Stimulated activated CD4-positive, alpha-beta T cell treated with anti-CD3 and anti-CD28 coated beads, Interleukin-2, amount 100 ng/mL, for 24 hours (primary cell): ENCODE measurements at regions not wholly inside any gene's neighbourhood (a gene's known extent, or its start where the extent isn't known, plus 50 kb on each side); places are given as distances from the start of the nearest gene placed in this dataset.
"Not testable (repeated sequence)": the region's sequence is repeated elsewhere in the genome, so short reads cannot be mapped to it uniquely, and the experiment has no call there.

Experiments used
- DNase-seq, 2 donors: peaks; one replicate each; pipeline ENCODE4 v3.0.0-alpha.2; 2020

DNA sequence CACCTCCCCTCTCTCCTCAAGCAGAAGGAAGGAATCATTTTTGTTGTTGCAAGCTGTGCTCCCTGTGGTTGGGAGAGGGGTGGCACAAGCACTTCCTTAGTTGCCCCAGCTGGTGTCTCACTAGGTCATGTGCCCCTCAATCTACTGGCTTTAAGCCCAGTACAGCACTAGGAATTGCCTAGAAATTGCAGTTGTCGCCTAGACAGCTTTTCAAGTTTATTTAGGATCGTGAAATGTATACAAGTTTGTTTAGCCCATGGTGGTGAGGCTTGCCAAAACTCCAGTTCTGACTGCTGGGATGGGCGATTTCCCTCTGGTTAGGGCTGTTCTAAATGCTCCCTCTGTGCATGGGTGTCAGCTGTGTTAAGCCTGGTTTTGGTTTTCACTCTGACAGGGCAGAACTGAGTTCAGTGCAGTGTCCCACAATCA is 126.8 kb upstream of the ZNF644 start:
- DNase-seq = no peak

GRCh38 chr1:91141858-91142257 is 120.0 kb upstream of the ZNF644 start:
- no peak for DNase-seq

- no peak for DNase-seq
These were observed 117.1 kb upstream of the ZNF644 start for GRCh38 chr1:91138959-91139358.

DNA sequence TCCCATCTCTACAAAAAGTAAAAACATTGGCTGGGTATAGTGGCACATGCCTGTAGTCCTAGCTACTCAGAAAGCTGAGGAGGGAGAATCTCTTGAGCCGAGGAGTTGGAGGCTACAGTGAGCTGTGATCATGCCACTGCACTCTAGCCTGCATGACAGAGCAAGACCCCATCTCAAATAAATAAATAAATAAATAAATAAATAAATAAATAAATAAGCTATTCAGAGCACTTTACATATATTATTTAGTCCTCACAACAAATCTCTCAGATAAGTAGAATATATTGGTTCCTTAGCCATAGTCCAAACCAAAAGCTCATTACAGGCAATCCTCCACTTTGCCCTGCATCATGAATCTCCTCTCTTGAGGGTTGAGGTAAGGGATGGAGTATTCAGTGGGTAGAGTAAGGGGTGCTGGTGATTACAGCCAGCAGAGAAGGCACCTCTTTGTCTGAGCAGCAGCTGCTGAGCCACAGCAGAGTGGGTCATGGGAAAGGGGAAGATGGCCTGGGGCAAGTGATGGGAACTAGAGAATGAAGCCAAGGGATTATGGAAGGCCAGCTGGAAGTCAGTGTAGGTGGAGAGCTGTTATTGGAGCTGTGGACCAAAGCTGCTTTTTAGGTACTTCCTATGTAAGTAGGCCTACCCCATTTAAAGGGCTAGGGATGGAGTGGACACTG is 115.5 kb upstream of the ZNF644 start:
- DNase-seq = no peak

DNA sequence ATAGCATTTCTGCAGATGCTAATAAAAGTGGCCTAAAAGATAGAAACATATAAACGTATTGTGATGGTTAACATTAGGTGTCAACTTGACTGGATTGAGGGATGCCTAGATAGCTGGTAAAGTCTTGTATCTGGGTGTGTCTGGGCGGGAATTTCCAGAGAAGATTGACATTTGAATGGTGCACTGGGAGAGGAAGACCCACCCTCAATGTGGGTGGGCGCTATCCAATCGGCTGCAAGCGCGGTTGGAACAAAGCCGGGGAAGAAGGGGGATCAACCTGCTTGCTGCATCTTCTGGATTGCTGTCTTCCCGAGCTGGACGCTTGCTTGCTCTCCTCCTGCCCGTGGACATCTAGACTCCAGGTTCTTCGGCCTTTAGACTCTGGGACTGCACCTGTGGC is 114.0 kb upstream of the ZNF644 start:
- no peak for DNase-seq

- DNase-seq = no peak
These were observed 111.4 kb upstream of the ZNF644 start for GRCh38 chr1:91133248-91133647.

- DNase-seq = no peak
These were observed 108.6 kb upstream of the ZNF644 start for GRCh38 chr1:91130256-91130985.

DNA sequence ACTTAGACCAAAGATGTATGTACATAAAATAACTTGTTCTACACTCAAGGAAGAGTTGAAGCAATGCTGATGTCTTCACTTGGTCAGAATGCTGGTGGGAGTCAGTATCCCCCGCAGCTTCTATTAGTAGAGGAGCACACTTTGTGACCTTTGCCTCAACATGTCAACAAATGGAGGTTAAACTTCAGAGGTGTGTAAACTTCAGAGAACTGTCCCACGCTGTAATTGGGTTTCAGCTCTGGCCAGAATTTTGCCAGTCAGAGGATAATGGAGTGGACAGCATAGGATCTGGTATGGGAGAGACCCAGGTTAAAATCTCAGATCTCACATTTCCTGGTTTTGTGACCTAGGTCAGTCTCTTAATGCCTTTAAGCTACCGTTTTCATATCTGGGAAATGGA is 107.6 kb upstream of the ZNF644 start:
- DNase-seq = no peak

GRCh38 chr1:91129017-91129416 is 107.2 kb upstream of the ZNF644 start:
- DNase-seq = no peak

GRCh38 chr1:91124989-91125417 is 103.2 kb upstream of the ZNF644 start:
- peak; percentile 34 to 41 for DNase-seq

DNA sequence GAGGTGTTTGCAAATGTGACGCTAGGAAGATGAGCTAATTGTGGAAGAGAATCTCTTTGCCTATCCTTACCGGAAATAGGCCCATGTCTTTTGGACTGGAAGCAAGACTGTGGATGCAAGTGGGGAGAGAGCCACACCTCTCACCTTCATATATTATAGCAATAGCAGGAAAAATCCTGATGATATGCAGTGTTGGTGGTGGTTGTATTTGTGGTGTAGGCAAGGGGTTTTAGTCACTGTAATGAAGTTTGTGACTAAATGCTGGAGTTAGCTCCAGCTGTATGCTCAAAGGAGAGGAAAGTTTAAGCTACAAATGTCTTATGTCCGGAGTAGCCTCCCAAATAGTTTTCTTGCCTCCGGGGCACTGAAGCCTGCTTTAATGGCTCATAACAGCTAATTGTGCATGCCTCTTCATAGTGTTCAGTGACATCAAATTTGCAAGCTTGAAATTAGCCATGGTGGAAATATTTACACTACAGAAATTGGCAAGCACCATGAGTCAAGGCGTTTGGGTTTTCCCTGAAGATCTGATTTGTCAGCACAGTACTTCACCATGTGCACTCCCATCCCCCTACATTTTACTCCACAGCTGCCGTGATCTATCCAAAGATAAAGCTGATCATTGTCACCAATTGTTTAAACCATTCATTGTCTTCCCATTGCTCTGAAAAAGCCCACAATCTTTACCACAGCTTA is 102.6 kb upstream of the ZNF644 start:
- peak; percentile 10 to 28 for DNase-seq

DNA sequence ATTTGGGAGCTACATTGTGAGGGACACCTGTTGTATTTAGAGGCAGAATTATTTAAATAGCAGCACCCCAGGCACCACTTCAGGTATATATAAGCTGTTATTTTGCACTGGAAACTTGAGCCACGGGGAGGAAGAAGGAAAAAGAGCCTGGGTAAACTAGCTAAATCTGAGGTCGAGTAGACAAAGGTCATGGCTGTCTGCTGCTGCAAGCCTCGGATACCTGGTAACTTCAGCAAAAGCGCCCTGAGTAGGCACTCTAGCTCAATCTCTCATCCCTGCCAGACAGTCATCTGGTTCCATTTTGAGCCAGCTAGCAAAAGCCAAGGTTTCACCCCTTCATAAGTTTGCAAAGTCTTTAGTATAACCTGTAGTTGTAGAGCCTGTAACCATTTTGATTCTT is 101.9 kb upstream of the ZNF644 start:
- DNase-seq = no peak

GRCh38 chr1:91123319-91123718 is 101.5 kb upstream of the ZNF644 start:
- DNase-seq = no peak

- DNase-seq = no peak
These were observed 100.4 kb upstream of the ZNF644 start for GRCh38 chr1:91122106-91122717.

- DNase-seq = no peak
These were observed 99.5 kb upstream of the ZNF644 start for GRCh38 chr1:91121366-91121765.

DNA sequence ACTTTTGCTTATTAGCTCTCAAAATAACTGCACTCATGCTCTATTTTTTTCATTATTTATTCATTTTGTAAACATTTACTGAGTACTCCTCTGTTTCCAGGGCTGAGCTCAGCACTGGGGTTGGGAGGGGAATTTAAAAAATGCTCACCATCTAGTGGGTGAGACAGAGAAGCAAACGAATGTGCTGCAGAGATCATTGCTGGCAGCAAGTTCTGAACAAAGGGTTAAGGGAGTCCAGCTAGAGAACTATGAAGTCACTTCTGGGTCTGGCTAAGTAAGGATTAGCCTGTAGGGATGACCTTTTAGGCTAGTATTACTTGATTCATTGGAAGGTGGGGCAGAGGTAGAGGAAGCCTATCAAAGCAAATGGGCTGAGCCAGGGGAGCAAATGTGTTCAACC is 99.1 kb upstream of the ZNF644 start:
- DNase-seq = no peak

DNA sequence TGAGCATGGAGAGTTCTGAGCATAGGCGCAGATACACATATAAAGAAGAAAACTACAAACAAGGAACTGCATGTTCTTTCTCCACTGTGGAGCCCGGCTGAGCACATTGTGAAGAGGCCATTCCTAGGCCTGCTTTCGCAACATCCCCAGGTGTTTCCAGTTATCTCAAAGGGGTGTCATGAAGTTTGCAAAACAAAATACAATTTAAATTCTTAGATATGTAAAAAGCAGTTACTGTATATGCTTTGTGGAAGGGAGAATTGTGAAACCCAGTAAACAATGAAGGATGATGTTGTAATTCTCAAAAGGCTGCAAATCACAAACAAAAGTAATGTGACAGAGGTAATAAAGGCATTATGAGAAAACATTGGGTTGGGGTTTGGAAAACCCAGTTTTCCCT is 98.6 kb upstream of the ZNF644 start:
- DNase-seq = no peak

- DNase-seq = no peak
These were observed 82.9 kb upstream of the ZNF644 start for GRCh38 chr1:91104712-91105111.

DNA sequence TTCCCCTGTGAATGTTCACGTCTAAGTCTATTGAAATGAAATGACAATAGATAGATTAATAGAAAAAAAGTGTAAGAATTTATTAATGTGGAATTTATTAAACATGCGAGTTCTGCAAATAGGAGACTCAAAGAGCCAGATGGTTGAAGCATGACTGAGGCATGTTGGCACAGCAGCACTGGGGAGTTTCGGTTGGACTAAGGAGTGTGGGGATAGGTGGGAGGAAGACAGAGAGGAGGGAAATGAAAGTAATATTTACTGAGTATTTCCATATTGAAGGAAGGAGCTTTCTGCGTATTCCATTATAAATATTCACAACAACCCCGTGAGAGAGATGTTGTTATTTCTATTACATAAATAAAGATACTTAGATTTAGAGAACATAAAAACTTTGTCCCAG is 79.5 kb upstream of the ZNF644 start:
- DNase-seq = no peak

GRCh38 chr1:91099746-91100621 is 78.1 kb upstream of the ZNF644 start:
- no peak for DNase-seq

GRCh38 chr1:91098299-91098906 is 76.6 kb upstream of the ZNF644 start:
- no peak for DNase-seq

DNA sequence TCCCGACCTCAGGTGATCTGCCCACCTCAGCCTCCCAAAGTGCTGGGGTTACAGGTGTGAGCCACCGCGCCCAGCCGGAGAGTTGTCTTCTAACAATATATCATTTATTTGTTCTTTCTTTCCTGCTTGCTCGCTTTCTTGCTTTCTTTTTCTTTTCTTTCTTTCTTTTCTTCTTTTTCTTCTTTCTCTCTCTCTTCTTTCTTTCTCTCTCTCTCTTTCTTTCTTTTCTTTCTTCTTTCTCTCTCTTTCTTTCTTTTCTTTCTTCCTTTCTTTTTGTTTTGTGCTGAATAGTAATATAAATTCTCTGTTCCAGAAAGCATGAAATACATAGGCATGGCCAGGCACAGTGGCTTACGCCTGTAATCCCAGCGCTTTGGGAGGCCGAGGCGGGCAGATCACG is 73.5 kb upstream of the ZNF644 start:
- not testable (repeated sequence) for DNase-seq
